K562 (cell line): ENCODE measurements at regions not wholly inside any gene's neighbourhood (a gene's known extent, or its start where the extent isn't known, plus 50 kb on each side); places are given as distances from the start of the nearest gene placed in this dataset.

ENCODE experiments used
- ATAC-seq: fragments of 200-7000 bp; cut with Tn5 transposase; 3 replicates; pipeline ENCODE4 v1.9.1; 2020; ENCODE audit warnings: moderate library complexity
- BruUV-seq: library from RNA; stranded (reverse); fragments of 400-500 nt; replicated peaks from 2 replicates; lab custom pipeline; 2021; lab: Mats Ljungman, UMichigan
- CTCF ChIA-PET: fragments of 300-600 bp; formaldehyde crosslinking; extraction: SDS; loops from one replicate; lab custom pipeline; 2021; ENCODE audit warnings: low intra/inter-chr PET ratio; lab: Yijun Ruan, JAX
- POLR2A ChIA-PET: fragments of 300-600, 350-650 bp; sonication (Branson Sonifier 250); formaldehyde crosslinking; extraction: SDS; loops from one replicate; lab custom pipeline; 2021; ENCODE audit warnings: antibody characterized with exemption, inconsistent platforms; lab: Yijun Ruan, JAX
- DNase-seq, 4 experiments: peaks; one replicate each; pipeline versions ENCODE4 v3.0.0 to v3.0.0-alpha.2; 2011 to 2018; ENCODE audit warnings: low spot score in 3 of 4, mixed read lengths in 3 of 4; ENCODE audit errors: extremely low read depth in 1 of 4
- FAIRE-seq: peaks from 2 replicates; lab custom pipeline; 2011; peaks lifted over from hg19 to GRCh38; lab: Jason Lieb, UNC
- H2AFZ ChIP-seq: 2 replicates; pipeline ENCODE4 v1.6.0; 2011; ENCODE audit warnings: low read depth, low read length, control low read depth, inconsistent platforms
- H3K27ac ChIP-seq: fragments of 200-600 bp; 3 replicates; pipeline ENCODE4 v1.8.0; 2011; ENCODE audit warnings: low read depth, mild to moderate bottlenecking, control low read depth, inconsistent platforms, low read length, moderate library complexity, mixed read lengths; ENCODE audit errors: extremely low read depth
- H3K27me3 ChIP-seq, 2 experiments: fragments of 300-600 bp in 1 of 2; 2 replicates in 1 of 2; 3 replicates in 1 of 2; pipeline versions ENCODE4 v1.6.0 to v1.8.0; 2011; ENCODE audit warnings: inconsistent platforms in 2 of 2, low read length in 2 of 2, mild to moderate bottlenecking in 1 of 2, mixed read lengths in 1 of 2, moderate library complexity in 1 of 2; ENCODE audit not compliant: control insufficient read depth in 2 of 2, insufficient read depth in 2 of 2
- H3K36me3 ChIP-seq: fragments of 300-600 bp; 3 replicates; pipeline ENCODE4 v1.8.0; 2011; ENCODE audit warnings: mild to moderate bottlenecking, low read length, inconsistent platforms; ENCODE audit not compliant: control insufficient read depth, insufficient read depth
- H3K4me1 ChIP-seq, 2 experiments: fragments of 200-600 bp in 1 of 2; replicated peaks in 1 of 2; 2 replicates in 1 of 2; 3 replicates in 1 of 2; pipeline versions ENCODE4 v1.5.1 to v1.8.0; 2011; ENCODE audit warnings: inconsistent platforms in 2 of 2, low read length in 2 of 2, mild to moderate bottlenecking in 1 of 2, mixed read lengths in 1 of 2, moderate library complexity in 1 of 2; ENCODE audit not compliant: control insufficient read depth in 2 of 2, insufficient read depth in 2 of 2
- H3K4me2 ChIP-seq: 2 replicates; pipeline ENCODE4 v1.6.1; 2011; ENCODE audit warnings: low read length, control low read depth, inconsistent platforms, mixed read lengths; ENCODE audit not compliant: insufficient read depth
- H3K4me3 ChIP-seq: fragments of 200-600 bp; sonication (generic), shearing (Covaris generic); 2 replicates; pipeline ENCODE4 v1.5.1; 2016; ENCODE audit warnings: control low read depth, inconsistent platforms
- H3K79me2 ChIP-seq: fragments of 200-600 bp; 3 replicates; pipeline ENCODE4 v1.8.0; 2011; ENCODE audit warnings: low read length, inconsistent platforms; ENCODE audit not compliant: control insufficient read depth, insufficient read depth
- H3K9ac ChIP-seq, 2 experiments: 2 replicates each; pipeline versions ENCODE4 v1.6.0 to v1.6.1; 2011; ENCODE audit warnings: low read depth in 2 of 2, low read length in 2 of 2, control low read depth in 1 of 2, inconsistent platforms in 1 of 2, mild to moderate bottlenecking in 1 of 2, mixed read lengths in 1 of 2; ENCODE audit not compliant: insufficient read depth in 1 of 2
- H3K9me1 ChIP-seq: one replicate; pipeline ENCODE4 v1.6.0; 2011; ENCODE audit warnings: inconsistent platforms, mild to moderate bottlenecking, low read length, moderate library complexity; ENCODE audit not compliant: control insufficient read depth, insufficient read depth
- H3K9me3 ChIP-seq: replicated peaks from 2 replicates; pipeline ENCODE4 v1.5.1; 2011; ENCODE audit warnings: low read depth, low read length, inconsistent platforms; ENCODE audit not compliant: control insufficient read depth, insufficient read depth
- H4K20me1 ChIP-seq: replicated peaks from 2 replicates; pipeline ENCODE4 v1.6.1; 2011; ENCODE audit warnings: low read length, inconsistent platforms, mixed read lengths; ENCODE audit not compliant: control insufficient read depth, insufficient read depth
- TFAM ChIP-seq: fragments of 250-450 bp; sonication (Bioruptor Pico); conservative IDR thresholded peaks from 2 replicates; pipeline ENCODE4 v1.5.0; 2021; ENCODE audit warnings: mild to moderate bottlenecking, moderate library complexity
- XRCC3 ChIP-seq: fragments of 450-650 bp; IDR thresholded peaks from 2 replicates; pipeline ENCODE4 v1.6.1; 2017; ENCODE audit warnings: mild to moderate bottlenecking, moderate library complexity
- ZNF217 ChIP-seq: sonication (generic); formaldehyde crosslinking; IDR thresholded peaks from 2 replicates; pipeline ENCODE4 v1.8.0; 2022; ENCODE audit warnings: mild to moderate bottlenecking, missing genetic modification reagents
- ZNF224 ChIP-seq: sonication (generic); formaldehyde crosslinking; IDR thresholded peaks from 2 replicates; pipeline ENCODE4 v1.8.0; 2022; ENCODE audit warnings: mild to moderate bottlenecking, missing genetic modification reagents
- ZNF77 ChIP-seq: fragments of 250-450 bp; sonication (Bioruptor Pico); IDR thresholded peaks from 2 replicates; pipeline ENCODE4 v1.5.0; 2020
- WGBS: fragments of 100-300 bp; shearing (Covaris generic); methylation state at CpG from one replicate; pipeline ENCODE4 v1.1.6; 2016; ENCODE audit warnings: low coverage, mixed read lengths; ENCODE audit not compliant: insufficient coverage; ENCODE audit errors: missing lambda C conversion rate; 5-methylcytosine and 5-hydroxymethylcytosine counted together
- in situ Hi-C: fragments of 300-500 bp; cut with MboI; formaldehyde crosslinking; loops from 4 replicates; pipeline ENCODE4 v1.15.0; 2018; ENCODE audit warnings: inconsistent platforms, mixed read lengths
- intact Hi-C: fragments of 100-400 bp; cut with micrococcal nuclease; formaldehyde crosslinking; loops from 2 replicates; pipeline ENCODE4 v1.14.2; 2022
- TF ChIP-seq, protein P1 (sequence below): fragments of 250-450 bp; sonication (Bioruptor Pico); IDR thresholded peaks from 2 replicates; pipeline ENCODE4 v1.4.0; 2020; ENCODE audit warnings: borderline replicate concordance
- TF ChIP-seq, protein P2 (sequence below): sonication (generic); formaldehyde crosslinking; IDR thresholded peaks from 2 replicates; pipeline ENCODE4 v1.5.0; 2020; ENCODE audit warnings: missing genetic modification reagents
- TF ChIP-seq, protein P3 (sequence below): fragments of 250-450 bp; sonication (Bioruptor Pico); IDR thresholded peaks from 2 replicates; pipeline ENCODE4 v1.8.0; 2021; ENCODE audit warnings: mild to moderate bottlenecking, moderate library complexity
- TF ChIP-seq, protein P4 (sequence below): fragments of 450-650 bp; conservative IDR thresholded peaks from 2 replicates; pipeline ENCODE4 v1.6.1; 2016; ENCODE audit warnings: missing genetic modification characterization, low read depth, mild to moderate bottlenecking, missing compliant biosample characterization, moderate library complexity
- TF ChIP-seq, protein P5 (sequence below): sonication (generic); formaldehyde crosslinking; IDR thresholded peaks from 2 replicates; pipeline ENCODE4 v1.9.0; 2022; ENCODE audit warnings: mild to moderate bottlenecking, missing genetic modification reagents
- TF ChIP-seq, protein P6 (sequence below): fragments of 450-650 bp; formaldehyde crosslinking; IDR thresholded peaks from 2 replicates; pipeline ENCODE4 v1.4.0; 2020; ENCODE audit warnings: mild to moderate bottlenecking, moderate library complexity

DNA sequence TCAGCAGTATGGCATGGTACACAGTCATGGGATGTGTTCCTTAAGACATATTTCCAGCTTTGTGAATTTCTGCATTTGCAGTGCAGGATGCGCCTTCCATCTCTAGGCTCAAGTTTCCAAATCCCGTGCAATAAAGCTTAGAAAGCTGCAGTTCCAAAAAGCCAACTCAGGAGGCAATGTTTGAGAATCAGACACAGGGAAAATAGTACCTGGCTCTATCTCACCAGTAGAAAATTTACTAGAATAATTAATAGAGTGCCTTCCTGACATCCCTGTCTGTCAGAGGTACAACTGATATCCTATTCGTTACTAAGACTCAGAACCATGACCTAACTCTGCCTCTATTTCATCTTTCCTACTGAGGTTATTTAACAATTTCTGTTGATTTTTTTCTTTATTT lies 1333.0 kb downstream of the PCDH19 start (continued):
- TF ChIP-seq, protein P1, sequence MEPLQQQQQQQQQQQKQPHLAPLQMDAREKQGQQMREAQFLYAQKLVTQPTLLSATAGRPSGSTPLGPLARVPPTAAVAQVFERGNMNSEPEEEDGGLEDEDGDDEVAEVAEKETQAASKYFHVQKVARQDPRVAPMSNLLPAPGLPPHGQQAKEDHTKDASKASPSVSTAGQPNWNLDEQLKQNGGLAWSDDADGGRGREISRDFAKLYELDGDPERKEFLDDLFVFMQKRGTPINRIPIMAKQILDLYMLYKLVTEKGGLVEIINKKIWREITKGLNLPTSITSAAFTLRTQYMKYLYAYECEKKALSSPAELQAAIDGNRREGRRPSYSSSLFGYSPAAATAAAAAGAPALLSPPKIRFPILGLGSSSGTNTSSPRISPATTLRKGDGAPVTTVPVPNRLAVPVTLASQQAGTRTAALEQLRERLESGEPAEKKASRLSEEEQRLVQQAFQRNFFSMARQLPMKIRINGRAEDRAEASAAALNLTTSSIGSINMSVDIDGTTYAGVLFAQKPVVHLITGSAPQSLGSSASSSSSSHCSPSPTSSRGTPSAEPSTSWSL (CRISPR knock-in tag) = no peak
- TF ChIP-seq ZNF217 (CRISPR knock-in tag) = no peak
- TF ChIP-seq, all 486 proteins: peak for 0

DNA sequence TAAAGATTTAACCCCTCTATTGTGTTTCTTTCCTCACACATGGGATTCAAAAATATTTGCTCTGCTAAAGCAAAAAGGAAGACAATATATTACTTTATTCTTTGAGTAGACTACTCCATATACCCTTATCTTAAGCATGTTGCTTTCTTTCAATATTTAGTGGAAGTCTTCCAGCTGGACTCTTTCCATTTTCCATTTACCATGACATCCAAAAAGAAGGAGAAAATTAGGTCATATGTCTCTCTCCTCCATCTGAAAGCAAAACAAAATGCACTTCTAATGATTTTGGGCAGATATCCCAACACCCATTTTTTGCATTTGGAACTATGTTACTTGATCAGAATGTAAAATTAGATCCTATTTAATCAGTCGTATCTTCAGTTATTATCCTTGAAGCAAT lies 1336.5 kb downstream of the PCDH19 start:
- intact Hi-C loops = no loop called here
- 0% methylated on average over 1 of the region's 1 CpG for WGBS

More for the DNA sequence above, 1336.5 kb downstream of the PCDH19 start:
- H3K27me3 ChIP-seq = no peaks in the 10 kb centered on the region
- H4K20me1 ChIP-seq = no peaks in the 10 kb centered on the region
- in situ Hi-C loops = no loop called here
- CTCF ChIA-PET = no interaction called here
- H3K79me2 ChIP-seq = no peaks in the 10 kb centered on the region
- POLR2A ChIA-PET = no interaction called here
- TF ChIP-seq, protein P2, sequence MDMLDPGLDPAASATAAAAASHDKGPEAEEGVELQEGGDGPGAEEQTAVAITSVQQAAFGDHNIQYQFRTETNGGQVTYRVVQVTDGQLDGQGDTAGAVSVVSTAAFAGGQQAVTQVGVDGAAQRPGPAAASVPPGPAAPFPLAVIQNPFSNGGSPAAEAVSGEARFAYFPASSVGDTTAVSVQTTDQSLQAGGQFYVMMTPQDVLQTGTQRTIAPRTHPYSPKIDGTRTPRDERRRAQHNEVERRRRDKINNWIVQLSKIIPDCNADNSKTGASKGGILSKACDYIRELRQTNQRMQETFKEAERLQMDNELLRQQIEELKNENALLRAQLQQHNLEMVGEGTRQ = no peak
- TF ChIP-seq, protein P3, sequence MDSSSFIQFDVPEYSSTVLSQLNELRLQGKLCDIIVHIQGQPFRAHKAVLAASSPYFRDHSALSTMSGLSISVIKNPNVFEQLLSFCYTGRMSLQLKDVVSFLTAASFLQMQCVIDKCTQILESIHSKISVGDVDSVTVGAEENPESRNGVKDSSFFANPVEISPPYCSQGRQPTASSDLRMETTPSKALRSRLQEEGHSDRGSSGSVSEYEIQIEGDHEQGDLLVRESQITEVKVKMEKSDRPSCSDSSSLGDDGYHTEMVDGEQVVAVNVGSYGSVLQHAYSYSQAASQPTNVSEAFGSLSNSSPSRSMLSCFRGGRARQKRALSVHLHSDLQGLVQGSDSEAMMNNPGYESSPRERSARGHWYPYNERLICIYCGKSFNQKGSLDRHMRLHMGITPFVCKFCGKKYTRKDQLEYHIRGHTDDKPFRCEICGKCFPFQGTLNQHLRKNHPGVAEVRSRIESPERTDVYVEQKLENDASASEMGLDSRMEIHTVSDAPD = no peak
- TF ChIP-seq, protein P4, sequence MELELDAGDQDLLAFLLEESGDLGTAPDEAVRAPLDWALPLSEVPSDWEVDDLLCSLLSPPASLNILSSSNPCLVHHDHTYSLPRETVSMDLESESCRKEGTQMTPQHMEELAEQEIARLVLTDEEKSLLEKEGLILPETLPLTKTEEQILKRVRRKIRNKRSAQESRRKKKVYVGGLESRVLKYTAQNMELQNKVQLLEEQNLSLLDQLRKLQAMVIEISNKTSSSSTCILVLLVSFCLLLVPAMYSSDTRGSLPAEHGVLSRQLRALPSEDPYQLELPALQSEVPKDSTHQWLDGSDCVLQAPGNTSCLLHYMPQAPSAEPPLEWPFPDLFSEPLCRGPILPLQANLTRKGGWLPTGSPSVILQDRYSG (tag) = no peak
- no peak for TF ChIP-seq TFAM (CRISPR knock-in tag)
- TF ChIP-seq, protein P5, sequence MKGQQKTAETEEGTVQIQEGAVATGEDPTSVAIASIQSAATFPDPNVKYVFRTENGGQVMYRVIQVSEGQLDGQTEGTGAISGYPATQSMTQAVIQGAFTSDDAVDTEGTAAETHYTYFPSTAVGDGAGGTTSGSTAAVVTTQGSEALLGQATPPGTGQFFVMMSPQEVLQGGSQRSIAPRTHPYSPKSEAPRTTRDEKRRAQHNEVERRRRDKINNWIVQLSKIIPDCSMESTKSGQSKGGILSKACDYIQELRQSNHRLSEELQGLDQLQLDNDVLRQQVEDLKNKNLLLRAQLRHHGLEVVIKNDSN (CRISPR knock-in tag) = no peak
- no peak for TF ChIP-seq ZNF77 (CRISPR knock-in tag)
- TF ChIP-seq, protein P6, sequence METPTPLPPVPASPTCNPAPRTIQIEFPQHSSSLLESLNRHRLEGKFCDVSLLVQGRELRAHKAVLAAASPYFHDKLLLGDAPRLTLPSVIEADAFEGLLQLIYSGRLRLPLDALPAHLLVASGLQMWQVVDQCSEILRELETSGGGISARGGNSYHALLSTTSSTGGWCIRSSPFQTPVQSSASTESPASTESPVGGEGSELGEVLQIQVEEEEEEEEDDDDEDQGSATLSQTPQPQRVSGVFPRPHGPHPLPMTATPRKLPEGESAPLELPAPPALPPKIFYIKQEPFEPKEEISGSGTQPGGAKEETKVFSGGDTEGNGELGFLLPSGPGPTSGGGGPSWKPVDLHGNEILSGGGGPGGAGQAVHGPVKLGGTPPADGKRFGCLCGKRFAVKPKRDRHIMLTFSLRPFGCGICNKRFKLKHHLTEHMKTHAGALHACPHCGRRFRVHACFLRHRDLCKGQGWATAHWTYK (CRISPR knock-in tag) = no peak
- no peak for TF ChIP-seq ZNF224 (CRISPR knock-in tag)
- TF ChIP-seq XRCC3 = no peak
- TF ChIP-seq, all 486 proteins: peak for 0
- H3K4me1 ChIP-seq = no peaks in the 10 kb centered on the region
- H2AFZ ChIP-seq = no peak overlapping the region
- H3K9me3 ChIP-seq = no peaks in the 10 kb centered on the region
- BruUV-seq = no TSS peak
- no peak overlapping the region for H3K4me3 ChIP-seq
- H3K27ac ChIP-seq = no peak overlapping the region
- no peaks in the 10 kb centered on the region for H3K9me1 ChIP-seq
- DNase-seq = no peak
- no peak overlapping the region for H3K4me2 ChIP-seq
- H3K9ac ChIP-seq = no peak overlapping the region
- no peaks in the 10 kb centered on the region for H3K36me3 ChIP-seq
- no peak for ATAC-seq
- FAIRE-seq = no peak
